ENCODE measurements at regions not wholly inside any gene's neighbourhood (a gene's known extent, or its start where the extent isn't known, plus 50 kb on each side); places are given as distances from the start of the nearest gene placed in this dataset.

DNA sequence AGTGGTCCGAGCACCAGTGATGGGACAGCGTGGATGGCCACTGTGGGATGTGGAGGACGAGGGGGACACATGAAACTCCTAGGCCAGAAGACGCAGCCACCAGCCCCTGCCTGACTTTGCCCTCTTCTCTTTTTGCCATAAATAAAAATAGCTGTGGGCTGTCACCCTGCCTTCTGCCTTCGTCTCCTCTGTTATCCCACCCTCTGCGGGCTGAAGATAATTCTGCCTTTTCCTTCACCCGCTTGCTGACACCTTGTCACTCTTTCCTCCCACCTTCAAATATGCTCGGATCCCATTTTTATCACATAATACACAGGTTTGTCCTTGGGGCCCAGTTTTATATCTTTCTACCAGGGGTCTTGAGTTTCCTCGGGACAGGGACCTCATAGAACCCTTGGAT, 87.6 kb upstream of the CIBAR2 start:
- H3K4me2 ChIP-seq (ENCODE audit: low read length) = no peak overlapping the region
- no peaks in the 10 kb centered on the region for H3K36me3 ChIP-seq (ENCODE audit: control insufficient read depth, low read length)
- TF ChIP-seq EZH2phosphoT487 (IDR thresholded peaks at IDR 0.05; ENCODE audit: borderline replicate concordance, low read length) = no peak
- TF ChIP-seq, protein P1, sequence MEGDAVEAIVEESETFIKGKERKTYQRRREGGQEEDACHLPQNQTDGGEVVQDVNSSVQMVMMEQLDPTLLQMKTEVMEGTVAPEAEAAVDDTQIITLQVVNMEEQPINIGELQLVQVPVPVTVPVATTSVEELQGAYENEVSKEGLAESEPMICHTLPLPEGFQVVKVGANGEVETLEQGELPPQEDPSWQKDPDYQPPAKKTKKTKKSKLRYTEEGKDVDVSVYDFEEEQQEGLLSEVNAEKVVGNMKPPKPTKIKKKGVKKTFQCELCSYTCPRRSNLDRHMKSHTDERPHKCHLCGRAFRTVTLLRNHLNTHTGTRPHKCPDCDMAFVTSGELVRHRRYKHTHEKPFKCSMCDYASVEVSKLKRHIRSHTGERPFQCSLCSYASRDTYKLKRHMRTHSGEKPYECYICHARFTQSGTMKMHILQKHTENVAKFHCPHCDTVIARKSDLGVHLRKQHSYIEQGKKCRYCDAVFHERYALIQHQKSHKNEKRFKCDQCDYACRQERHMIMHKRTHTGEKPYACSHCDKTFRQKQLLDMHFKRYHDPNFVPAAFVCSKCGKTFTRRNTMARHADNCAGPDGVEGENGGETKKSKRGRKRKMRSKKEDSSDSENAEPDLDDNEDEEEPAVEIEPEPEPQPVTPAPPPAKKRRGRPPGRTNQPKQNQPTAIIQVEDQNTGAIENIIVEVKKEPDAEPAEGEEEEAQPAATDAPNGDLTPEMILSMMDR (IDR thresholded peaks at IDR 0.05; ENCODE audit: low read depth, low read length, poor library complexity, severe bottlenecking) = no peak
- no peaks in the 10 kb centered on the region for H3K4me1 ChIP-seq (ENCODE audit: control insufficient read depth, low read length)
- H3K27ac ChIP-seq (ENCODE audit: low read depth, low read length) = no peak overlapping the region
- no peak overlapping the region for H3K4me3 ChIP-seq (ENCODE audit: low read length)
- H3K27me3 ChIP-seq (ENCODE audit: control insufficient read depth, low read length) = no peaks in the 10 kb centered on the region
- no peaks in the 10 kb centered on the region for H3K79me2 ChIP-seq (ENCODE audit: control insufficient read depth, low read length)
- no peaks in the 10 kb centered on the region for H3K9me2 ChIP-seq (replicated peaks; ENCODE audit: control insufficient read depth, low read length)
- no peaks in the 10 kb centered on the region for H3K9me3 ChIP-seq (ENCODE audit: control insufficient read depth, insufficient read depth, low read length)
- H3F3A ChIP-seq (ENCODE audit: control insufficient read depth, insufficient read depth) = no peaks in the 10 kb centered on the region
- no peaks in the 10 kb centered on the region for H4K20me1 ChIP-seq (ENCODE audit: control insufficient read depth, insufficient read depth, low read depth, low read length)

DNA sequence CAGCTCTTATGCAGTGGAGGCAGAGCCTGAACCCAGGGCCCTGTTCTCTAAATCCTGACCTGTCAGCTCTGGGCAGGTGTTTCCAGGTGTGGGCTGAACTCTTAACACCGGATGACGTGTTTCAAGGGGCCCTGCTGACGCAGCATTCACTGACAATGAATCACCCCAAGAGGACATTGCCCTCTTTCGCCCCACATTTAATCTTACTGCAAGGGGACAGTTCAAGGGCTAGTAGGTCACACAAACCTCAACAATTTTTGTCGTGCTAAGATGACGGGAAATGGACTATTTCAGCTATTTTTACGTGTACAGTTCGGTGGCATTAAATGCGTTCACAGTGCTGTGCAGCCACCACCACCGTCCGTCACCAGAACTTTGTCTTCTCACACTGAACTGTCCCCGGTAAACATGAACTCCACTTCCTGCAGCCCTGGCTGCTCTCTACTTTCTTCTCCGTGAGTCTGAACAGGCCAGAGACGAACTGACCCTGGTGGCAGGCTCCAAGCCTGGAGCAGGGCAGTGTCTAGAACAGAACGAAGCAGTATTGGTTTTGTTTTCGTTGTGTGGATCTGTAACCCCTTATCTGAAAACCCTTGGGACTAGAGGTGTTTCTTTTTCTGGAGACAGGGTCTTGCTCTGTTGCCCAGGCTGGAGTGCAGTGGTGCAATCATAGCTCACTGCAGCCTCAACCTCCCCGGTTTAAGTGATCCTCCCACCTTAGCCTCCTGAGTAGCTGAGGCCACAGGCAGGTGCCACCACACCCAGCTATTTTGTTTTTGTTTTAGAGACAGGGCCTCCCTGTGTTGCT, 88.4 kb upstream of the CIBAR2 start:
- no peak overlapping the region for H3K27ac ChIP-seq (ENCODE audit: low read depth, low read length)
- H3K36me3 ChIP-seq (ENCODE audit: control insufficient read depth, low read length) = no peaks in the 10 kb centered on the region
- no peaks in the 10 kb centered on the region for H3K9me2 ChIP-seq (replicated peaks; ENCODE audit: control insufficient read depth, low read length)
- no peaks in the 10 kb centered on the region for H3F3A ChIP-seq (ENCODE audit: control insufficient read depth, insufficient read depth)
- H3K27me3 ChIP-seq (ENCODE audit: control insufficient read depth, low read length) = no peaks in the 10 kb centered on the region
- no peaks in the 10 kb centered on the region for H3K79me2 ChIP-seq (ENCODE audit: control insufficient read depth, low read length)
- no peaks in the 10 kb centered on the region for H4K20me1 ChIP-seq (ENCODE audit: control insufficient read depth, insufficient read depth, low read depth, low read length)
- no peaks in the 10 kb centered on the region for H3K4me1 ChIP-seq (ENCODE audit: control insufficient read depth, low read length)
- H3K4me2 ChIP-seq (ENCODE audit: low read length) = no peak overlapping the region
- no peaks in the 10 kb centered on the region for H3K9me3 ChIP-seq (ENCODE audit: control insufficient read depth, insufficient read depth, low read length)
- TF ChIP-seq EZH2phosphoT487 (IDR thresholded peaks at IDR 0.05; ENCODE audit: borderline replicate concordance, low read length) = no peak
- TF ChIP-seq, protein P1 (IDR thresholded peaks at IDR 0.05; ENCODE audit: low read depth, low read length, poor library complexity, severe bottlenecking) = no peak
- H3K4me3 ChIP-seq (ENCODE audit: low read length) = no peak overlapping the region

DNA sequence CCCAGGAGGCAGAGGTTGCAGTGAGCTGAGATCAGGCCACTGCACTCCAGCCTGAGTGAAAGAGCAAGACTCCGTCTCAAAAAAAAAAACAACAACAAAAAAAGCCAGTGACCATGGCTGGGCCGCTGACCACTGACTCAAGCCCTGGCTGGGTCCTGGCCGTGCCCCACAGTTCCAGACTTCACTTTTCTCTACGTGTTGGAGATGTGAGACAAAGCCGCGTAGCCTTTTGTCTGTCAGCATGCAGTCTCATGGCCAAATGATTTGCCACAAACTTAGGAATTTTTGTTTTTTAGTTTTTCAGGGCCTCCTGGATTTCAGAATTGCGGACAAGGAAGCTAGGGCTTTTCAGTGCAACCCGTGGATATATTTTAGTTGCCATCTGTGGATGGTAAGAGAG, 89.3 kb upstream of the CIBAR2 start:
- Histone ChIP-seq H3K36me3 (ENCODE audit: control insufficient read depth, low read length) (no peaks in the 10 kb centered on the region), H3K27me3 (ENCODE audit: control insufficient read depth, low read length) (no peaks in the 10 kb centered on the region), H3K4me1 (ENCODE audit: control insufficient read depth, low read length) (no peaks in the 10 kb centered on the region), H3K79me2 (ENCODE audit: control insufficient read depth, low read length) (no peaks in the 10 kb centered on the region), H4K20me1 (ENCODE audit: control insufficient read depth, insufficient read depth, low read depth, low read length) (no peaks in the 10 kb centered on the region), H3K27ac (ENCODE audit: low read depth, low read length) (no peak overlapping the region), H3K9me2 (replicated peaks; ENCODE audit: control insufficient read depth, low read length) (no peaks in the 10 kb centered on the region), H3K4me3 (ENCODE audit: low read length) (no peak overlapping the region), H3K4me2 (ENCODE audit: low read length) (no peak overlapping the region), H3K9me3 (ENCODE audit: control insufficient read depth, insufficient read depth, low read length) (no peaks in the 10 kb centered on the region), H3F3A (ENCODE audit: control insufficient read depth, insufficient read depth) (no peaks in the 10 kb centered on the region)
- no peak for TF ChIP-seq EZH2phosphoT487 (IDR thresholded peaks at IDR 0.05; ENCODE audit: borderline replicate concordance, low read length)
- TF ChIP-seq, protein P1 (IDR thresholded peaks at IDR 0.05; ENCODE audit: low read depth, low read length, poor library complexity, severe bottlenecking) = no peak
